ENCODE measurements at regions not wholly inside any gene's neighbourhood (a gene's known extent, or its start where the extent isn't known, plus 50 kb on each side); places are given as distances from the start of the nearest gene placed in this dataset.

DNA sequence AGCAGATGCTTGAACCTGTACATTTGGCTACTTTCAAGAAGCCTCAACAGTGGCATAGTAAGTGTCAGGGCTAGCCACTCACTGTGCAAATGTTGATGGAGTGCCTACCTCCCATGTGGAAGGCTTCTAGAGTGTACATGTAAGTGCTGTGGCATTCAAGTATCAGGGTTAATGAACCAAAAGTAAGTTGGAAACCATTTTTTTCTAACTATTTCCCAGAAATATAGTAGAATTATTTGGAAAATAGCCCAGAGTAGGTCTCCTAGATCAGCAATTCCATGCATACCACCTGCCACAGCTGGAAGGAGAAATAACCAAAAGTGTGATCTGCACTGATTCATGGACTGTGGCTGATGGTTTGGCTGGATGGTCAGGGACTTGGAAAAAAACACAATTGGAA lies 53.3 kb downstream of the FOXD1 start:
- no peak for DNase-seq

DNA sequence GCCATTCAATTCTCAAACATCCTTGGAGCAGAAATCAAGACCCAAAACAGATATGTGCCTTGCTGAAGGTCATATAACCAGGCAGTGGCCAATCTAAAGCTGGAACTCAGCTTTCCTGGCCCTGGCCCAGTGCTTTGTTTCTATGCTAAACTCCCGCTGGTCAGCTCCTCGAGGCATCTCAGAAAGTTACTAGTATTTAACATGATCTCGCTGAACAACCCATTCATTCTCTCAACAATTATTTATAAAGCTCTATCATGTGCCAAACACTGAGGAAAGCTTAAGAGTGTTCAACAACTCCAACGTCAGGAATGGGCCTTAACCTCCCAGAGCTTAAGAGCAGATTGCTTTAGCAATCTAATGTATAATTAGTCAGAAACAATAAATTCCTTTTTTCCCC lies 54.0 kb downstream of the FOXD1 start:
- DNase-seq = no peak

DNA sequence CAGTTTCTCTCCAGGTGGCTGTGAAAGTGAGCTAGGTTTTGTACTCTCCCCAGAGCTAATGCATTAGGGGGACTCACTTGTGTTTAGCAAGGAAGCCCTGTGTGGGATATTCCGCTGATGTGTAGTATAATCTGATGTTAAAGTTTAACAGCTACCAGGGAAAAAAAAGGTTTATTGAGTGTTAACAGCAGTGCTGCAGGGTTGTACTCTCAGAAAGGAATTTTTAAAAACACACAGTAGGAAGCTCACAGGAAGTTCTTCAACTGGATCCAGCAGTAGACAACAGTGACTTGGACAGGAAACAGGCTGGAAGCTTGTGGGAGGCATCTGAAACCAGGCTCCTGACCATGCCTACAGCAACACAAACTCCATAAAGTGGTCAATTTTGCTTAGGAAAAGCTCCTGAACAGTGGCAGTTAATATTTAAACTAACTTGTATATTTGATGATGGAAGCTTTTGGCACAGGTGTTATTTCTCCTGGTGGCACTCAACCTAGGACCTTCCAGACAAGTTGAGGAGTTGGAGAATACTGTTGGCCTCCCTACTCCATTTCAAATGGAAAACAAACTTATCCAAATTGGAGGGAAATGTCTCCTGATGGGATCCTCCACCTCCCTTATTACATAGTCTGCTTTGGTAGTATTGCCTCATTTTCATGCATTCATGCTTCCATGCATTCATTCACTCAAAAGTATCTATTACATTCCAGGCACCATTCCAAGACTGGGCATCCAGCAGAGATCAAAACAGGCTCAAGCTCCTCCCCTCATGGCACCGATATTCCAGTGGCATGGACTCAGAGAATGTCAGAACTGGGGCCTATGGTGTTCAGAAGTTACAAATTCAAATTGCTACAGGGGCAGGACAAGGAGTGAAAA lies 54.7 kb downstream of the FOXD1 start:
- no peak for DNase-seq

DNA sequence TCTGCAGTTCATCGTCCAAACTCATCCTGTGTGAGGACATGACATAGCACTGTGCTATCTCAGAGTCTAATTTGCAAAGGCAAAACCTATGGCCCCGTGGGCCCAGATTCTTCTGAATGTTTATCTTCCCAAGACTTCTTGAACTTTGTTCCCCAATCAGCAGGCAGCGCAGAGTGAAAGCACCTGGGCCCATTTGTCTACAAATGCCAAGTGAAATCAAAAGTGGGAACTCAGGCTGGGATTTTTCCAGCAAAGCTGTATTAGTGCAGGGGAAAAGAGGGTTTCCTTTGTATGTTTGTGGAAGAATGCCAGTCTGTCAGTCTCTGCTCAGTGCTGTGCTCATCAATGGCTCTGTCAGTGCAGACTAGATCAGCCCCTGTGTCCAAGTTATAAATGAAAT lies 55.8 kb downstream of the FOXD1 start:
- no peak for DNase-seq

DNA sequence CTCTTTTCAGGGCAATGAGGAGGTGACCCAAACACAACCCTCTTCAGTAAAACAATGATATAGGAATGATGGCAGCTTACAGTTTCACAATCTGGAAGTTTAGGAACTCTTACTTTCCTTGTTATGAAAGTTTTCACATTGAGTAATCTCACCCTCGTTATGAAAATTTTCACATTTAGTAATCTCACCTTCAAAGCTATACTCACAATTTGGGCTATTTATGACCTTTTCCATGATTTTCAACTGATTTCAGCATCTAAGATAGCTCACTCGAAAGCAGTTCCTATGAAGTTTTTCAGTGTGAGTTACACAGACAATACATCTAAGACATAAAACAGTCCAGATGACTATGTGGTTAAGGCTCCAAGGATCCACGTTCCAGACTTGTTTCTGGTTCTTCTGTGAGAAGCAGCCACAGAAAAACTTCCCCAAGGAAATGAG lies 57.1 kb downstream of the FOXD1 start:
- DNase-seq = no peak

DNA sequence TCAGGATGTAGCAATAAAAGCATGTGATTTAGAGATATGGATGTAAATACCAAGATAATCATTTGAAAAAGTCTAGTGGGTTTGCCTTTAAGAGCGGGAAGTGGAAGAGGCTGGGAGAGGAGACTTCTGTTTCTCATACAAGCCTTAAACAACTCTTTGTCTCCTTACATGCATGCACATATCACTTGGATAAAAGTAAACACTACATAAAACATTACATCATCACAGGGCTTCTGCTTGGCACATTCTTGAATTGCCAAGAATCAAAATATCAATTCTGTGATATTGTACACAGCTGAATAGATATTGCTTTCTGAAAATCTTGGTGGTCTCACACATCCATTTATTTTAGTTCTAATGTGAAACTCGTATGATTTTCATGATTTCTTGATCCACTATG lies 57.6 kb downstream of the FOXD1 start:
- DNase-seq = no peak

DNA sequence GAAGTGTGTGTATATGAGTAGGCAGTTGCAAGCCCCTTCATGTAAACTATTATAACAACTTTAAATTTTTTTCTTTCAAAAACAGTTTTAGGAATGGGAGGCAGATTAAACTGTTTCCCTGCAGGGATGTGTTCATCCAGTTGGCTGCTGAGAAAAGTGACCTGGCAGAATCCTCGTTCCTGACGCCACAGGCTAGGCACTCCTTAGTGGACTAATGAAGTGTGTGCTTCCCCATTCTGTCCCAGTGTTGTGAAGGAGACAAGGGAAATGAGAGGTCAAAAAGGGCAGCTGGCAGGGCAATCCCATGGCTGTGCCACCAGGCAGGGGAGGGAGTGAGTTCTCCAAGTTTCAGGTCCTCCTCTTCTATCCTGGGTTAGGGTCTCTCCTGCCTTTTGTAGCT lies 59.8 kb downstream of the FOXD1 start:
- no peak for DNase-seq

DNA sequence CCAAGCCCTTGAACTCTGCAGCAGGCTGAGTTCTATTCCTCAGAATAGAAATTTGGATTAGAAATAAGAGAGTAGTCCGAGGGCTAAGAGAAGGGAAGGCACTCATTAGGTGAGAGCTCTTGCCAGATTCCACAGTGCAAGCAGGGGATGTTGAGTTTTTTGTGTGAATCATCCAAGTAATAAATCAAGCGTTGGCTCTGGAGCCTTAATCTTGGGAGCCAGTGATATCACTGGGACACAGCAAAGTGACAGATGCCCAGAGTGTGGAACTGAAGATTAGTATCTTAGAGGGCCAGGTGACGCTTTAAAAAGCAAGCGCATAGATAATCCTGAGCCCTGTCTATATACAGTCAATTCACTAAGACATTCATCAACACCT lies 60.3 kb downstream of the FOXD1 start:
- peak; percentile 35 for DNase-seq

DNA sequence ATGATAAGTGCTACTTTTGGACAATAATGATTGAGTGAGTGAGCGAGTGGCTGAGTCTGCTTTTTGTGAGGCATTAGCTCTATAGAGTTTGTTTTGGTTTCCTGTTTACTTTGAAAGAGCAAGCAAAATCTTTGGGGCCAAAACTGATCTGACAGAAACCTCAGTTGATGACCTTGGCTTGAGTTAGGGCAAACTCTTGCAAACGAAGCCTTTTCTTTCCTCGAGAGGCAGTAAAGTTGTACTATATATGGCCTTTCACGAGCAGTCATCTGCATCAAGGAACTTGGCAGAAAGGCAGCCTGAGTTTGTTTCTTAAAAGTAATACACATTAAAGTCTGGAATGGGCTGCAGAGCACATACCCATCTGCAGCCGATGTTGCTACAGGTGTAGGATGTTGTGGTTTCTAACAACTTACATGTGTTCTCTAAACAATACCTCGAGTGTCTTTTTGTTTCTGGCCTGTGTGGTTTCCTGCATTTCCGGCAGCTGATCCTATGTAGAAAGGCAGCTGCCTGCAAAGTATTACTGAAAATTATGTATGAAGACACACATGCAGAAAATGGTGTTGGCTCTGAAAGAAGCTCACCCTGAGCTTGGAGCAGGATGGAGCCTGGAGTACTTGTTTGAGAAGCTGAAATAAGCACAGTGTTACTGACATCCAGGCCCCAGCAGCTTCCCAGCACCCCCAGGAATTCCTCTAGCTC lies 60.8 kb downstream of the FOXD1 start:
- DNase-seq = peak; percentile 63

DNA sequence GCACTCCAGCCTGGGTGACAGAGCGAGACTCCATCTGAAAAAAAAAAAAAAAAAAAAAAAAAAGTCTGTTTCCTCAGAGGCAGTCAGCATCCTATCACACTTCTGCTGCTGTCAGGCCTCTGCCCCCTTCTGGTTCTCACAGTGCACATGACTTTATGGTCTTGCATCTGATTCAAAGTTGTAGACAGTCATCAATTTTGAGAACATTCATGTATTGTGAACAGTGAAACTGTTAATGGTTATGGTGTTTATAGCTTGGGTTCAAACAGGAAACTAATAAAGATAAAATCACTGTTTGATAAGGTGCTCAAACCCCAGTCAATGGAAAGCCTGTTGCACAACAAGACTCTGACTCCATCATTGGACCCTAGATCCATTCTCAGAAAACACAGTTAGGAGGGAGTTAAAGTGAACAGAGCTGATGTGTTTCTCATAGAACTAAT lies 61.4 kb downstream of the FOXD1 start:
- no peak for DNase-seq

DNA sequence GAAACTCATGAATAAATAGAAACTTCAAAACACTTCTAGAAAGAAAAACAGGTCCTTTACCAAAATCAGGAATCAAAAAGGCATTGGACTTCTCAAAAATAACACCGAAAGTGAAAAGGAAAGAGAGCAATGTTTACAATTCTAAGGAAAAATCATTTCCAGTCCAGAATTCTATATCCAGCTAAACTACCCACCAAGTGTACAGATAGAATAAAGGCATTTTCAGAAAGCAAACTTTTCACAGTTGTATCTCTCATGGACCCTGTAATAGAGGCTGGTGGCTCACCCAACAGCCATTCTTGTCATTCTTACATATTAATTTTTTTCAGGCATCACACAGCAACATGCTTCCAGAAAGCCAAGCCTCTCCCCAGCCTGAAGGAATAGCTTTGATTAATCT lies 63.7 kb downstream of the FOXD1 start:
- no peak for DNase-seq

DNA sequence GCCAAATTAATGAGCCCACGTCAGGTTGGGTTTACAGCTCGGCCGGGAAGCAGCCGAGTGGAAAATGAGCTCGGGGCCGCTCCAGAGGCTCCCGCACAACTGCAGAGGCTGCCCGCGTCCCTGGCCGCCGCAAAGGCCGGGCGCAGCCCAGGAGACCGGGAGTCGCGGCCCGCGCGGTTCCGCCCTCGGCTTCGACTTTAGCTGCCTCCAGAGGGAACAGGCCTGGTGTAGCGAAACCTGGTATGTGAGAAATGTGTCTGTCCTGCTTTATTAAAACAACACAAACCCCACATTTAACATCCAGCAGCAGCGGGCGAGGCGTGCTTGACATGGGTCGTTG lies 66.2 kb downstream of the FOXD1 start:
- DNase-seq = no peak

DNA sequence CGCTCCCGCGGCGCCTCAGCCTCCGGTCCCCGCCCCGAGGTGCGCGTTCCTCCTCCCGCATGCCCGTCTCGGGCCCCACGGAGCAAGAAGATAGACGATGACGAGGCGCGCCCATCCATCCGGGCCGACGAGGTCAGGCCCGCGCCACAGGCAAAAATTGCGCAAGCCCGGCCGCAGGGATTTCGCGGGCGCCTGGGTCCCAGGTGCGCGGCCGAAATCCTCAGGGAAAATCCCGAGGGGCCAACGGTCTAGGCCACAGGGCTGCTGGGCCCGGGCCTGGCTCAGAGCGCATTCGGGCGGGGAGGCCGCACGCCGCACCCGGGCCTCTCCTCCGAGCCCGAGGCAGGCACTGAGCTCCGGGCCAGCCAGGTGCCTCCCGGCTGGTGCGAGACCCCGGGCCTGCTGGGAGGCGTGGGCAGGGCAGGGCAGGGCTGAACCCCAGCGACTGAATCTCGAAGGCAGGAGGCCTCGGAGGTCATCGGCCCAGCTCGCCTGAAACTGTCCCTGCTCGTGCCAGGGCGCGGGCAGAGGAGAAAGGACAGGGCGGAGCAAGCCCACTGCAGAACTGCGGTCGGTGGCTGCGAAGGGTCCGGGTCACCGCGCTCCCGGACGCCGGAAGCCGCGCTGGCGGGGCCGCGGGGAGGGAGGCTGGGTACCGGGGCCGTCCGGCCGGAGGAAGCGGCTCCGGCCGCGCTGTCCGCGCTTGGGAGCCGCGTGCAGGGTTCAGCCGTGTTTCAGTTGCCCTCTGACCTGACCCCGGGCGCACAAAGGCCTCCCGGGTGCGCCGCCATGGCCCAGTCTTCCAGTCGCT lies 66.8 kb downstream of the FOXD1 start:
- DNase-seq = no peak

DNA sequence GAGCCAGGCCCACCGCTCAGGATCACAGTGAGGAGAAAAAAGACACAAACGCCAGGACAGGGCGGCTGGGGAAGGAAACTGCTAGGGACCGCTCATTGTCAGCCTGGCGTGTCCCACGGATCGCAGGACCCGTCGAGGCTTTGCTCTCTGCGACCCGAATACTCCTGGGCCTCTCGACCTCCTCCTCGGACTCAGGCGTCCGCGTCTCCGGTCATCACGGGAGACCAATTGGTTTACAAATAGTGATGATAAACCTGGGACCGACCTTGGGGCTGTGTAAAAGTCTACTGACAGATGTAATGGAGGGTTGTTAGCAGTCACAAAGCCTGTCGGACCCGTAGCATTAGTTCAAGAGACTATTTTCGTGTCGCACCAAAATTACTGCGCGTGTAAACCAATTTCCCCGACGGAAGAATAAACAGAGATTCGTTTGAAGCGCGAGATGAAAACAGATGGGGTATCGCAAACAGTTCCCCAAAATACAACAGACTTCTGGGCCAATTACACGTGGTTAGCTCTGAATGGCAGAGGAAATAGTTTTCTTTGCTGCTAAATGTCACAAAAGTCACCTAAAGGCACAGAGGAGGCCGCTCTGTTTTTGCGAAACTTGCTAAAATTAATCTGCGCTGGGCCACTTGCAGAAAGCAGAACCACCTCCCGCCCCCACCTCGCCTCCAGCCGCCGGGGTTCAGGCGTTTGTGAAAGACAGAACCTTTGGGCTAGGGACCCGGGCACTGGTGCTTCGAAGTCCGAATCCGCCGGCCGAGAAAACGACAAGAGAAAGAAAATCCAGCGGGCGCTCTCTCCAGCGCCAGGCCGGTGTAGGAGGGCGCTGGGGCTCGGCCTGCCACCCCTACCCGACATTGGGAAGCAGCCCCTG lies 67.6 kb downstream of the FOXD1 start:
- no peak for DNase-seq

DNA sequence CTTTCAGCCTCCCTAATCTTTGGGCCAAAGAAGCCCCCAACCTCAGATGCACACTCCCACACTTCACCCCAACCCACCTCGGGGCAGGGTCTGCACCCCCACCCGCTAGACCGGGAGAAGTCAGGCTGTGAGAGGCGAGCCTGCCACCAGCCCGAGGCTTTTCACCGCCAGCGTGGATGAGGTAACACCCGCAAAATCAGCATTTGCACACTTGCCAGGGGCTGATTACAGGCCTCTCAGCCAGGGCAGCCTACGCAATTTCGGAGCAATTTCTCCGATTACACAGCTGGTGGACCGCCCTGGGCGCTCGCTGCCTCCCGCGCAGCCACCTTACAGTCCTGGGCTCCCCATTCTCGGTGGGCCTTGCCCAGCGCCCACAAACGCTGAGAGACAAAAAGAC lies 68.5 kb downstream of the FOXD1 start:
- DNase-seq = no peak

DNA sequence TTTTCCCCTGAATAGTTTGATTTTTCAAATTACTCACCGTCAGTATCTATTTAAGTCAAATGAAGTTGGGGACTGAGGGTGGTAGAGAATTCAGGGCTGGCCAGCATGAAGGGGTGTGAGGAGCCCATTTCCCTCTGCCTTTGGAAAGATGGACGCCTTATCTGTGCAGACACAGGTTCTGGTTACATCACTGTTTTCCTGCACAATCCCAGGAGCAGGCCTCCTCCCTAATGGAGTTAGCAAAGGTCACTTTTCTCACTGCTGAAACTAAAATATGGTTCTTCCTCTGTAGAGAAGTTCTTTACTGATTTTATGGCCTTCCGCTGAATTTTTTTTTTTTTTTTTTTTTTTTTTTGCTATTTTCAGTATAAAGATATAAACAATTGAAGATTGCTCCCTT lies 69.1 kb downstream of the FOXD1 start:
- no peak for DNase-seq

DNA sequence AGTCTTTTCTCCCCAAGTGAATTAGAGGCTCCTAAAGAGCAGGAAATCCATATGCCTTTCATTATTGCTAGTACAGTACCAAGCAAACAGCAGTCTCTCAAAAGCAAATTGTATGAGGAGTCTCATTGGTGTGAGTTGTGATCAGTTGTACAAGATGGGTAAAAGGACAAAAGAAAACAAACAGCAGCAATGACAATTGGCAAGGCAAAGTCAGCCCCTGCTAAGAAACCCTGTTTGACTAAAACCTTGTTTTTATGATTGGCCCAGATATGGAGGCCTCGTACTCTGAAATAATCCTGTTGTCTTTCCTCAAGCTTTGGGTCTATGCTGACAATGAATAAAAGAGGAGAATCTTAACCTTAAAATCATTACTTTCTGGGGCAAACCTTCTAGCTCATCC lies 69.8 kb downstream of the FOXD1 start:
- DNase-seq = no peak

DNA sequence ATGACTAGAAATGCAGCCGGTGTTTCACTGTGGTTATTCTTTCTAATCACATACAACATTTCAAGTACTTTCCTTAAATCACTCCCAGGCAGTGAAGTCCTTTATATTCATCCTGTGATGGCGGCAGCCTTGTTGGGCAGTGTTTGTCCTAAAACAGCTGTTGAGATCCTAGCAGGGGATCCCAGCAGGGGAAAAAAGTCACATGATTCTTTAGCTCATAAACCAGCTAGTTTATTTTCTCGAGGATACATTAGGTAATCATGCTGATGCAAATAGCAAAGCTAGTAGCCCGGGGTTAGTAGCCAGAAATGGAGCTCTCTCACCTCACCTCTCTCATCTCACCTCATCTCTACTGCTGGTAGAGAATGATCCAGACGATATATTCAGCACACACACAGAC lies 70.5 kb downstream of the FOXD1 start:
- no peak for DNase-seq

DNA sequence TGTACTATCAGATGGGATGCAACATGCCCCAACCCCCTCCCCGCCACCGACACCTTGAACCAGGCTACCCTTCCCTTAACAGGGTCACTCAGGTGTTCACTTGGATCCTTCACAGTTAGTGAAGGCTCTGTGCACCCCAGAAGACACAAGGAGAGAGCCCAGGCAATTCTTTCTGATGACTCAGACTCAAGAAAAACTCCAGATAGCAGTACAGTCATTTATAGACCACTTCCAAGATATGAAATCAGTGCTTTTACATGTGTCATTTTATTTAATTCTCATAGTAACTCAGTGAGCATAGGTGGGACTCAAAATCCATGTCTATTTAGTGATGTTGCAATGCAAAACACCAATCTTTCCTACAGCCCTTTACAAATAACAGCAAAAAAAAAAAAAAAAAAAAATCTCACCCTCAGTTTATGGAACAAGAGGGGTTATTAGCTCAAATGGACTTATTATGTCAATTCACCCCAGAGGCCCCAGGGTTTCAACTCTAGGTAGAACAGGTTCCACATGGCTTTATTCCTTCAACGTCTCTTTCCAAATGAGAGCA lies 71.9 kb downstream of the FOXD1 start:
- no peak for DNase-seq

DNA sequence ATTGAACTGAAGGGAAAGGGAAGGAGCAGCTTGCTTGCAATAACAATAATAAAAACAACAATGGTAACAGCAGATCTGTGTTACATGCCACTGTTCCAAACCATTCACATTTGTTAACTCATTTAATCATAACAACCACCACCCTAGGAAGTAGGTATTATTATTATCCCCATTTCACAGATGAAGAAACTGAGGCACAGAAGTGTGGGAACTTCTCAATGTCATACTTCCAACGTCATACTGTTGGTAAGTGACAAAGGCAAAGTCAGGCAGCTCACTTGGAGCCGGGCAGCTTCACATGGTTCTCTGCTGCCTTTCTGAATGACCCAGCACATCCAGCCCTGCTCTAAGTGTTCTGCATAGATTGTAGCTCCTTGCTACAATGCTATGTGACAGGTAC lies 72.6 kb downstream of the FOXD1 start:
- no peak for DNase-seq

DNA sequence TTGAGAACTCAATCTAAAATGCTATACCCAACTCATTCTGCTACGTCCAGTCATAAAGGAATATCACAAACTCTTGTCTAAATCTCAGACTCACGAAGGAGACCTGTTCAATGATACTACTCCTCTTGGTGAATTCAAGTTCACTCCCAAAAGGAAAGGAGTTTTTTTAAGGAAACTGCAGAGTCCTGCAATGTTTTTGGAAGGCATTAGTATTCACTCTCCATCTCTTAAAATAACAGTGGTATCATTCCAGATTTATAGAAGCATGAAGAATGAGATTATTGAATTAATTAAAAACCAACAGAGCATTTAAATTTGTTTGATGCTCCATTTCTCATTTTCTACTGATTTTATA lies 73.4 kb downstream of the FOXD1 start:
- DNase-seq = no peak

DNA sequence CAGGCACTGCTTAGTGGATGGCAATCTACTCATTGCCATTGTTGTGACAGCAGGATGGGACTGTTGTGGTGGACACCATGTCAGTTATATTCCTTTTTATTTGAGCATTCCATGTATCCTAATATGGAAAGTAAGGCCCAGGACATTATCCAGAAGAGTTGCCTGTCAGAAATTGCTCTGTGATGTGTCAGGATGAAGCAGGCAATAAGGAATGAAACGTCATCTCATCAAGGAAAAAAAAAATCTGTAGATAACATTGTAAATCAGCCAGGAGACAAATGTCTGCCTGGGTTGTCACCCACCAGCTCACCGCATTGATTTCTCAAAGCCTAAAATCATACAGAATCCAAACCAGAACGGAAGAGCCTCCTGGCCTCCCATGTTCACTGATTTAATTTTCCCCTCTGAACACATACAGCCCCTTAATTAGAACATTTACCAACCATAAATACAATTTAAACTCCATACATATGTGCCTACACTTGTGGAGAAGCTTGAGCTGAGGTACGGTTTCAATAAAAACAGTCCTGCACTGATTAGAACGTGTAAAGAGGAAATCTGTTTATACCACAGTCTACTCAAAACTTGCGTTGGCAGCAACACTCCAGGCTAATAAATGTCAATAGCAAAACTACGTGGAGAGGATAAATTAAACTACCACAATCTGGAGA lies 73.9 kb downstream of the FOXD1 start:
- DNase-seq = no peak

Data from NCI-H1436 treated with DMSO at 0.1 percent for 48 hours (cell line).